ENCODE measurements at regions not wholly inside any gene's neighbourhood (a gene's known extent, or its start where the extent isn't known, plus 50 kb on each side); places are given as distances from the start of the nearest gene placed in this dataset.

- Histone ChIP-seq H3K27me3 (no peaks in the 10 kb centered on the region), H3K4me1 (no peaks in the 10 kb centered on the region), H3K4me3 (no peak overlapping the region), H3K27ac (no peak overlapping the region), H3K9ac (no peak overlapping the region), H3K4me2 (no peak overlapping the region), H3K36me3 (no peaks in the 10 kb centered on the region), H4K20me1 (no peaks in the 10 kb centered on the region), H3K9me3 (no peaks in the 10 kb centered on the region)
- no peak for TF ChIP-seq Cebpa-rat (IDR thresholded peaks at IDR 0.05)
Observed at GRCh38 chr6:17032590-17032987, 69.3 kb upstream of the STMND1 start.

GRCh38 chr6:17031961-17032360, 69.9 kb upstream of the STMND1 start:
- H3K9ac ChIP-seq: no peak overlapping the region
- no peaks in the 10 kb centered on the region for H3K4me1 ChIP-seq
- no peak overlapping the region for H3K4me2 ChIP-seq
- no peaks in the 10 kb centered on the region for H3K36me3 ChIP-seq
- H3K27ac ChIP-seq: no peak overlapping the region
- no peak for TF ChIP-seq Cebpa-rat (IDR thresholded peaks at IDR 0.05)
- H3K27me3 ChIP-seq: no peaks in the 10 kb centered on the region
- no peaks in the 10 kb centered on the region for H4K20me1 ChIP-seq
- H3K9me3 ChIP-seq: no peaks in the 10 kb centered on the region
- no peak overlapping the region for H3K4me3 ChIP-seq

- Histone ChIP-seq H3K4me2 (no peak overlapping the region), H3K27me3 (no peaks in the 10 kb centered on the region), H3K27ac (no peak overlapping the region), H3K4me1 (no peaks in the 10 kb centered on the region), H3K36me3 (no peaks in the 10 kb centered on the region), H4K20me1 (no peaks in the 10 kb centered on the region), H3K9me3 (peaks cover 10% of the 10 kb centered on the region), H3K4me3 (no peak overlapping the region), H3K9ac (no peak overlapping the region)
- no peak for TF ChIP-seq Cebpa-rat (IDR thresholded peaks at IDR 0.05)
Observed at GRCh38 chr6:17027441-17027840, 74.4 kb upstream of the STMND1 start.

- no peaks in the 10 kb centered on the region for H3K36me3 ChIP-seq
- no peaks in the 10 kb centered on the region for H3K27me3 ChIP-seq
- H3K9ac ChIP-seq: no peak overlapping the region
- no peaks in the 10 kb centered on the region for H3K4me1 ChIP-seq
- no peaks in the 10 kb centered on the region for H4K20me1 ChIP-seq
- no peak overlapping the region for H3K4me3 ChIP-seq
- H3K27ac ChIP-seq: no peak overlapping the region
- TF ChIP-seq Cebpa-rat (IDR thresholded peaks at IDR 0.05): no peak
- peaks cover 10% of the 10 kb centered on the region for H3K9me3 ChIP-seq
- H3K4me2 ChIP-seq: no peak overlapping the region
Observed at GRCh38 chr6:17022604-17023003, 79.2 kb upstream of the STMND1 start.

- no peak overlapping the region for H3K4me2 ChIP-seq
- H3K4me3 ChIP-seq: no peak overlapping the region
- TF ChIP-seq Cebpa-rat (IDR thresholded peaks at IDR 0.05): no peak
- peaks cover 12% of the 10 kb centered on the region for H3K9me3 ChIP-seq
- H3K27ac ChIP-seq: no peak overlapping the region
- H3K9ac ChIP-seq: no peak overlapping the region
- H3K27me3 ChIP-seq: no peaks in the 10 kb centered on the region
- H3K4me1 ChIP-seq: no peaks in the 10 kb centered on the region
- no peaks in the 10 kb centered on the region for H3K36me3 ChIP-seq
- H4K20me1 ChIP-seq: no peaks in the 10 kb centered on the region
Observed at GRCh38 chr6:17021539-17021889, 80.3 kb upstream of the STMND1 start.

- no peak overlapping the region for H3K27ac ChIP-seq
- H4K20me1 ChIP-seq: no peaks in the 10 kb centered on the region
- H3K9ac ChIP-seq: no peak overlapping the region
- H3K27me3 ChIP-seq: peaks cover 3% of the 10 kb centered on the region
- H3K9me3 ChIP-seq: peaks cover 17% of the 10 kb centered on the region
- no peaks in the 10 kb centered on the region for H3K36me3 ChIP-seq
- H3K4me3 ChIP-seq: no peak overlapping the region
- H3K4me1 ChIP-seq: no peaks in the 10 kb centered on the region
- TF ChIP-seq Cebpa-rat (IDR thresholded peaks at IDR 0.05): no peak
- no peak overlapping the region for H3K4me2 ChIP-seq
Observed at GRCh38 chr6:17020889-17021538, 80.8 kb upstream of the STMND1 start.

GRCh38 chr6:17018425-17018824, 83.4 kb upstream of the STMND1 start:
- Histone ChIP-seq H3K27me3 (peaks cover 6% of the 10 kb centered on the region), H3K36me3 (no peaks in the 10 kb centered on the region), H4K20me1 (no peaks in the 10 kb centered on the region), H3K4me1 (no peaks in the 10 kb centered on the region), H3K4me2 (no peak overlapping the region), H3K9me3 (peaks cover 15% of the 10 kb centered on the region), H3K9ac (no peak overlapping the region), H3K27ac (no peak overlapping the region), H3K4me3 (no peak overlapping the region)
- no peak for TF ChIP-seq Cebpa-rat (IDR thresholded peaks at IDR 0.05)

GRCh38 chr6:17017416-17017815, 84.4 kb upstream of the STMND1 start:
- Histone ChIP-seq H3K27me3 (peaks cover 6% of the 10 kb centered on the region), H3K4me3 (no peak overlapping the region), H3K27ac (no peak overlapping the region), H3K36me3 (no peaks in the 10 kb centered on the region), H3K9ac (no peak overlapping the region), H3K9me3 (peaks cover 15% of the 10 kb centered on the region), H3K4me1 (no peaks in the 10 kb centered on the region), H4K20me1 (no peaks in the 10 kb centered on the region), H3K4me2 (no peak overlapping the region)
- TF ChIP-seq Cebpa-rat (IDR thresholded peaks at IDR 0.05): no peak

GRCh38 chr6:17015551-17016381, 86.1 kb upstream of the STMND1 start:
- H3K36me3 ChIP-seq: no peaks in the 10 kb centered on the region
- TF ChIP-seq Cebpa-rat (IDR thresholded peaks at IDR 0.05): no peak
- H3K27me3 ChIP-seq: peaks cover 6% of the 10 kb centered on the region
- no peak overlapping the region for H3K9ac ChIP-seq
- H4K20me1 ChIP-seq: no peaks in the 10 kb centered on the region
- no peak overlapping the region for H3K4me2 ChIP-seq
- H3K9me3 ChIP-seq: peaks cover 15% of the 10 kb centered on the region
- H3K27ac ChIP-seq: no peak overlapping the region
- H3K4me1 ChIP-seq: no peaks in the 10 kb centered on the region
- no peak overlapping the region for H3K4me3 ChIP-seq

- TF ChIP-seq Cebpa-rat (IDR thresholded peaks at IDR 0.05): no peak
- H3K9ac ChIP-seq: no peak overlapping the region
- no peak overlapping the region for H3K27ac ChIP-seq
- H4K20me1 ChIP-seq: no peaks in the 10 kb centered on the region
- peaks cover 6% of the 10 kb centered on the region for H3K27me3 ChIP-seq
- H3K4me1 ChIP-seq: no peaks in the 10 kb centered on the region
- no peak overlapping the region for H3K4me2 ChIP-seq
- H3K4me3 ChIP-seq: no peak overlapping the region
- H3K9me3 ChIP-seq: peaks cover 15% of the 10 kb centered on the region
- no peaks in the 10 kb centered on the region for H3K36me3 ChIP-seq
Observed at GRCh38 chr6:17015144-17015543, 86.7 kb upstream of the STMND1 start.

Data from BLaER1 (cell line).